ENCODE measurements at regions not wholly inside any gene's neighbourhood (a gene's known extent, or its start where the extent isn't known, plus 50 kb on each side); places are given as distances from the start of the nearest gene placed in this dataset.
"Not testable (repeated sequence)": the region's sequence is repeated elsewhere in the genome, so short reads cannot be mapped to it uniquely, and the experiment has no call there.

- no peaks in the 10 kb centered on the region for H3K36me3 ChIP-seq (ENCODE audit: insufficient read depth, low read length)
- H3K27me3 ChIP-seq (ENCODE audit: insufficient read depth, low read length, poor library complexity, severe bottlenecking), result peaks cover 7% of the 10 kb centered on the region
- no peaks in the 10 kb centered on the region for H3F3A ChIP-seq (ENCODE audit: low read depth)
- no peak overlapping the region for H3K4me2 ChIP-seq (ENCODE audit: low read depth, low read length, poor library complexity, severe bottlenecking)
- H3K4me3 ChIP-seq (ENCODE audit: low read length, poor library complexity, severe bottlenecking), result no peak overlapping the region
- H3K9ac ChIP-seq (ENCODE audit: low read depth, low read length, poor library complexity, severe bottlenecking), result no peak overlapping the region
- no peaks in the 10 kb centered on the region for H3K9me2 ChIP-seq (replicated peaks; ENCODE audit: low read depth, low read length)
- TF ChIP-seq CTCF (conservative IDR thresholded peaks at IDR 0.05; ENCODE audit: low read length) (no peak), EZH2phosphoT487 (IDR thresholded peaks at IDR 0.05; ENCODE audit: borderline replicate concordance) (no peak)
- H2AFZ ChIP-seq (ENCODE audit: low read length), result no peak overlapping the region
- no peaks in the 10 kb centered on the region for H3K79me2 ChIP-seq (ENCODE audit: insufficient read depth, low read length)
- H3K4me1 ChIP-seq (ENCODE audit: insufficient read depth, low read length, poor library complexity, severe bottlenecking), result peaks cover 12% of the 10 kb centered on the region
- H4K20me1 ChIP-seq (ENCODE audit: insufficient read depth, low read length, poor library complexity, severe bottlenecking), result no peaks in the 10 kb centered on the region
- H3K9me3 ChIP-seq (ENCODE audit: insufficient read depth, low read depth, low read length), result no peaks in the 10 kb centered on the region
Observed at GRCh38 chr9:117828466-117828865, 124.3 kb downstream of the TLR4 start.

- no peaks in the 10 kb centered on the region for H3K27me3 ChIP-seq (ENCODE audit: insufficient read depth, low read length, poor library complexity, severe bottlenecking)
- no peak overlapping the region for H3K4me2 ChIP-seq (ENCODE audit: low read depth, low read length, poor library complexity, severe bottlenecking)
- no peaks in the 10 kb centered on the region for H3K4me1 ChIP-seq (ENCODE audit: insufficient read depth, low read length, poor library complexity, severe bottlenecking)
- no peak overlapping the region for H3K9ac ChIP-seq (ENCODE audit: low read depth, low read length, poor library complexity, severe bottlenecking)
- H3K79me2 ChIP-seq (ENCODE audit: insufficient read depth, low read length), result no peaks in the 10 kb centered on the region
- H3K4me3 ChIP-seq (ENCODE audit: low read length, poor library complexity, severe bottlenecking), result no peak overlapping the region
- no peaks in the 10 kb centered on the region for H3K9me2 ChIP-seq (replicated peaks; ENCODE audit: low read depth, low read length)
- H3F3A ChIP-seq (ENCODE audit: low read depth), result no peaks in the 10 kb centered on the region
- H2AFZ ChIP-seq (ENCODE audit: low read length), result no peak overlapping the region
- TF ChIP-seq CTCF (conservative IDR thresholded peaks at IDR 0.05; ENCODE audit: low read length) (no peak), EZH2phosphoT487 (IDR thresholded peaks at IDR 0.05; ENCODE audit: borderline replicate concordance) (no peak)
- no peaks in the 10 kb centered on the region for H3K9me3 ChIP-seq (ENCODE audit: insufficient read depth, low read depth, low read length)
- no peaks in the 10 kb centered on the region for H4K20me1 ChIP-seq (ENCODE audit: insufficient read depth, low read length, poor library complexity, severe bottlenecking)
- no peaks in the 10 kb centered on the region for H3K36me3 ChIP-seq (ENCODE audit: insufficient read depth, low read length)
Observed at GRCh38 chr9:117835798-117836197, 131.6 kb downstream of the TLR4 start.

DNA sequence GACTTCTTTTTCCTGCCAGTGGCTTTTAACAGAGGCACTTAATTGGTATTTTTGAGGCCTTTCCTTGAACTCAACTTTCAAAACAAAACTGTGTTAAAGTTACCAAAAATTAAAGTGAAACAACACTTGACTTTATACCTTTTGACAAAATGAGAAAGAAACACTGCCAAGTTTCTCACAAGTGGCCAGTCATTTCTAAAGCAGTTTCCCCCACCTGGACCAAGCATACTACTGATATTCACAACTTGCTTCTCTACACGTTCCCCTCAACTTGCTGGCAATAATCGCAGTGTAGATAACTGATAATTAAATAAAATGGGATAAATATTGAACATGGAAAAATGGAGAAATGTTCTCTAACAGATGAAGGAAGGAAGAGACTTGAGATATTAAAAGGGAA, 135.7 kb downstream of the TLR4 start:
- Histone ChIP-seq H3K9ac (ENCODE audit: low read depth, low read length, poor library complexity, severe bottlenecking) (no peak overlapping the region), H3K9me2 (replicated peaks; ENCODE audit: low read depth, low read length) (no peaks in the 10 kb centered on the region), H3K79me2 (ENCODE audit: insufficient read depth, low read length) (no peaks in the 10 kb centered on the region), H3K4me3 (ENCODE audit: low read length, poor library complexity, severe bottlenecking) (no peak overlapping the region), H3K4me2 (ENCODE audit: low read depth, low read length, poor library complexity, severe bottlenecking) (no peak overlapping the region), H3K9me3 (ENCODE audit: insufficient read depth, low read depth, low read length) (no peaks in the 10 kb centered on the region), H4K20me1 (ENCODE audit: insufficient read depth, low read length, poor library complexity, severe bottlenecking) (no peaks in the 10 kb centered on the region), H2AFZ (ENCODE audit: low read length) (no peak overlapping the region), H3K4me1 (ENCODE audit: insufficient read depth, low read length, poor library complexity, severe bottlenecking) (no peaks in the 10 kb centered on the region), H3F3A (ENCODE audit: low read depth) (no peaks in the 10 kb centered on the region), H3K27me3 (ENCODE audit: insufficient read depth, low read length, poor library complexity, severe bottlenecking) (no peaks in the 10 kb centered on the region), H3K36me3 (ENCODE audit: insufficient read depth, low read length) (no peaks in the 10 kb centered on the region)
- TF ChIP-seq CTCF (conservative IDR thresholded peaks at IDR 0.05; ENCODE audit: low read length), result no peak
- no peak for TF ChIP-seq EZH2phosphoT487 (IDR thresholded peaks at IDR 0.05; ENCODE audit: borderline replicate concordance)

DNA sequence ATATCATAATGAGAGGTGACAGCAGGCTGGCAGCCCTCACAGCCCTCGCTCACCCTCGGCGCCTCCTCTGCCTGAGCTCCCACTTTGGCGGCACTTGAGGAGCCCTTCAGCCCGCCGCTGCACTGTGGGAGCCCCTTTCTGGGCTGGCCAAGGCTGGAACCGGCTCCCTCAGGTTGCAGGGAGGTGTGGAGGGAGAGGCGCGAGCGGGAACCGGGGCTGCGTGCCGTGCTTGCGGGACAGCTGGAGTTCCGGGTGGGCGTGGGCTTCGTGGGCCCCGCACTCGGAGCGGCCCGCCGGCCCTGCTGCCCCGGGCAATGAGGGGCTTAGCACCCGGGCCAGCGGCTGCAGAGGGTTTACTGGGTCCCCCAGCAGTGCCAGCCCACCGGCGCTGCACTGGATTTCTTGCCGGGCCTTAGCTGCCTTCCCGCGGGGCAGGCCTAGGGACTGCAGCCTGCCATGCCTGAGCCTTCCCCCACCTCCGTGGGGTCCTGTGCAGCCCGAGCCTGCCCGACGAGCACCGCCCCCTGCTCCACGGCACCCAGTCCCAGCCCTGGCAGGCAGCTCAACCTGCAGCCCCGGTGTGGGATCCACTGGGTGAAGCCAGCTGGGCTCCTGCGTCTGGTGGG, 147.7 kb downstream of the TLR4 start:
- not testable (repeated sequence) for H3K9me2 ChIP-seq (replicated peaks; ENCODE audit: low read depth, low read length); H4K20me1 ChIP-seq (ENCODE audit: insufficient read depth, low read length, poor library complexity, severe bottlenecking); H2AFZ ChIP-seq (ENCODE audit: low read length); H3K9me3 ChIP-seq (ENCODE audit: insufficient read depth, low read depth, low read length); H3F3A ChIP-seq (ENCODE audit: low read depth); H3K4me3 ChIP-seq (ENCODE audit: low read length, poor library complexity, severe bottlenecking); H3K27me3 ChIP-seq (ENCODE audit: insufficient read depth, low read length, poor library complexity, severe bottlenecking); H3K79me2 ChIP-seq (ENCODE audit: insufficient read depth, low read length); H3K4me1 ChIP-seq (ENCODE audit: insufficient read depth, low read length, poor library complexity, severe bottlenecking); H3K4me2 ChIP-seq (ENCODE audit: low read depth, low read length, poor library complexity, severe bottlenecking); H3K36me3 ChIP-seq (ENCODE audit: insufficient read depth, low read length); H3K9ac ChIP-seq (ENCODE audit: low read depth, low read length, poor library complexity, severe bottlenecking)
